ENCODE measurements at regions not wholly inside any gene's neighbourhood (a gene's known extent, or its start where the extent isn't known, plus 50 kb on each side); places are given as distances from the start of the nearest gene placed in this dataset.

DNA sequence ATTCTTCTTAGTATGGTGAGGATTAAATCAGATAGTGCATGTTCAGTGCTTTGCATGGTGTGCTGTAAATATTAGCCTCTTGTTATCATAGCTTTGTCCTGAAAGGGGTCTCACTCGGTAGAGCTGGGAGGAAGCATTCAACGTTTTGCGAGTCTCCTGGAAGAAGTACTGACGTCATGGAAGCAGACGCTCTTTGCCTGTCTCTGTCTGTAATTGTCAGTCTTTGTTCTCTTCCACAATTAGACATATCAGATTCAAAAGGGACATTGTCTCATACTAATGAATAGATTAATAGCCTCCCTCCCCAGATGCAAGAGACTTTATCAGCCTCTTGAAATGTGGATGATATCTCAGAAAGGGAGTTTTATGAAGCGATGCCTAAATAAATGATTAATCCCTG, 91.8 kb upstream of the CXCL14 start:
- TF ChIP-seq CTCF (IDR thresholded peaks at IDR 0.05) (no peak), ZFX (IDR thresholded peaks at IDR 0.05; ENCODE audit: borderline replicate concordance) (no peak)

Data from 22Rv1 (cell line).